HG02943 (cell line): ENCODE measurements at regions not wholly inside any gene's neighbourhood (a gene's known extent, or its start where the extent isn't known, plus 50 kb on each side); places are given as distances from the start of the nearest gene placed in this dataset.

ENCODE experiments used
- ATAC-seq: cut with Tn5 transposase; IDR thresholded peaks from one replicate; pipeline ENCODE4 v1.9.1; 2021; ENCODE audit warnings: mild to moderate bottlenecking, low read depth, moderate library complexity; ENCODE audit not compliant: unreplicated experiment

- ATAC-seq = no peak
These were observed 155.0 kb upstream of the TSLP start for GRCh38 chr5:110916381-110917049.

GRCh38 chr5:110917161-110917875 lies 154.2 kb upstream of the TSLP start:
- ATAC-seq = no peak

GRCh38 chr5:110918683-110919082 lies 152.8 kb upstream of the TSLP start:
- no peak for ATAC-seq

GRCh38 chr5:110923971-110924370 lies 147.5 kb upstream of the TSLP start:
- no peak for ATAC-seq

GRCh38 chr5:110925398-110925797 lies 146.1 kb upstream of the TSLP start:
- no peak for ATAC-seq

GRCh38 chr5:110925916-110926315 lies 145.6 kb upstream of the TSLP start:
- no peak for ATAC-seq

GRCh38 chr5:110932755-110933488 lies 138.6 kb upstream of the TSLP start:
- ATAC-seq = no peak

GRCh38 chr5:110940136-110940535 lies 131.4 kb upstream of the TSLP start:
- ATAC-seq = no peak

- no peak for ATAC-seq
These were observed 125.6 kb upstream of the TSLP start for GRCh38 chr5:110945874-110946436.

GRCh38 chr5:110951373-110951791 lies 120.1 kb upstream of the TSLP start:
- no peak for ATAC-seq

- no peak for ATAC-seq
These were observed 115.1 kb upstream of the TSLP start for GRCh38 chr5:110956280-110956912.

- ATAC-seq = no peak
These were observed 114.3 kb upstream of the TSLP start for GRCh38 chr5:110956913-110957813.

- ATAC-seq = no peak
These were observed 113.6 kb upstream of the TSLP start for GRCh38 chr5:110957934-110958333.

GRCh38 chr5:110963495-110963894 lies 108.0 kb upstream of the TSLP start:
- ATAC-seq = no peak

GRCh38 chr5:110965773-110966581 lies 105.5 kb upstream of the TSLP start:
- ATAC-seq = no peak

GRCh38 chr5:110968246-110969005 lies 103.1 kb upstream of the TSLP start:
- no peak for ATAC-seq

GRCh38 chr5:110969502-110969901 lies 102.0 kb upstream of the TSLP start:
- ATAC-seq = no peak

GRCh38 chr5:110973510-110973909 lies 98.0 kb upstream of the TSLP start:
- no peak for ATAC-seq
